ENCODE measurements at regions not wholly inside any gene's neighbourhood (a gene's known extent, or its start where the extent isn't known, plus 50 kb on each side); places are given as distances from the start of the nearest gene placed in this dataset.

GRCh38 chr9:99472916-99473245, 250.8 kb downstream of the SEC61B start:
- Histone ChIP-seq H3K36me3 (no peaks in the 10 kb centered on the region), H3K27ac (no peak overlapping the region), H3K9me3 (no peaks in the 10 kb centered on the region), H3K4me1 (peaks cover 0 to 5% (median 0%) of the 10 kb centered on the region in 3 donors), H3K27me3 (no peaks in the 10 kb centered on the region), H3K4me3 (no peak overlapping the region)
- WGBS, 2 donors (ENCODE audit: low coverage in 1 of 2): 79 to 88% methylated on average over 1 of the region's 1 CpG
- TF ChIP-seq POLR2AphosphoS5 (IDR thresholded peaks at IDR 0.05): no peak
- TF ChIP-seq CTCF (IDR thresholded peaks at IDR 0.05): no peak
- TF ChIP-seq POLR2A (IDR thresholded peaks at IDR 0.05): no peak
- no peak for TF ChIP-seq EP300 (IDR thresholded peaks at IDR 0.05)
- no peak for ATAC-seq

GRCh38 chr9:99474186-99474585, 252.1 kb downstream of the SEC61B start:
- no peak for TF ChIP-seq POLR2A (IDR thresholded peaks at IDR 0.05)
- ATAC-seq: no peak

GRCh38 chr9:99475401-99476065, 253.5 kb downstream of the SEC61B start:
- Histone ChIP-seq H3K9me3 (no peaks in the 10 kb centered on the region), H3K27ac (no peak overlapping the region), H3K4me3 (no peak overlapping the region), H3K36me3 (no peaks in the 10 kb centered on the region), H3K27me3 (no peaks in the 10 kb centered on the region), H3K4me1 (peaks cover 0 to 5% (median 0%) of the 10 kb centered on the region in 3 donors)
- TF ChIP-seq CTCF (IDR thresholded peaks at IDR 0.05) (no peak), POLR2AphosphoS5 (IDR thresholded peaks at IDR 0.05) (no peak), EP300 (IDR thresholded peaks at IDR 0.05) (no peak), POLR2A (IDR thresholded peaks at IDR 0.05) (no peak)
- 79 to 91% methylated on average over 3 of the region's 3 CpGs for WGBS, 2 donors (ENCODE audit: low coverage in 1 of 2)
- ATAC-seq: no peak

More at GRCh38 chr9:99474186-99474585, 252.1 kb downstream of the SEC61B start:
- Histone ChIP-seq H3K9me3 (no peaks in the 10 kb centered on the region), H3K27me3 (no peaks in the 10 kb centered on the region), H3K4me1 (peaks cover 0 to 5% (median 0%) of the 10 kb centered on the region in 3 donors), H3K4me3 (no peak overlapping the region), H3K27ac (no peak overlapping the region), H3K36me3 (no peaks in the 10 kb centered on the region)

GRCh38 chr9:99478469-99479027, 256.5 kb downstream of the SEC61B start:
- 64 to 80% methylated on average over 3 to 9 of the region's 10 CpGs for WGBS, 2 donors (ENCODE audit: low coverage in 1 of 2)

GRCh38 chr9:99479929-99480328, 257.8 kb downstream of the SEC61B start:
- H3K27ac ChIP-seq: no peak overlapping the region
- ATAC-seq: no peak
- H3K36me3 ChIP-seq: no peaks in the 10 kb centered on the region
- WGBS, 2 donors (ENCODE audit: low coverage in 1 of 2): 86 to 100% methylated on average over 1 to 2 of the region's 3 CpGs
- H3K27me3 ChIP-seq: no peaks in the 10 kb centered on the region
- no peak for TF ChIP-seq EP300 (IDR thresholded peaks at IDR 0.05)
- TF ChIP-seq POLR2A (IDR thresholded peaks at IDR 0.05): no peak
- no peak for TF ChIP-seq CTCF (IDR thresholded peaks at IDR 0.05)
- no peak for TF ChIP-seq POLR2AphosphoS5 (IDR thresholded peaks at IDR 0.05)
- H3K9me3 ChIP-seq: no peaks in the 10 kb centered on the region
- no peaks in the 10 kb centered on the region for H3K4me1 ChIP-seq
- no peak overlapping the region for H3K4me3 ChIP-seq

More at GRCh38 chr9:99478469-99479027, 256.5 kb downstream of the SEC61B start:
- TF ChIP-seq CTCF (IDR thresholded peaks at IDR 0.05) (no peak), EP300 (IDR thresholded peaks at IDR 0.05) (no peak)
- H3K4me3 ChIP-seq: no peak overlapping the region
- H3K9me3 ChIP-seq: no peaks in the 10 kb centered on the region
- no peak overlapping the region for H3K27ac ChIP-seq
- H3K27me3 ChIP-seq: no peaks in the 10 kb centered on the region
- no peak for ATAC-seq
- H3K36me3 ChIP-seq: no peaks in the 10 kb centered on the region
- H3K4me1 ChIP-seq: peaks cover 0 to 5% (median 0%) of the 10 kb centered on the region in 3 donors
